CD4-positive, alpha-beta T cell treated with Interleukin-6 at 100 ng/mL for 8 hours (primary cell): ENCODE measurements at regions not wholly inside any gene's neighbourhood (a gene's known extent, or its start where the extent isn't known, plus 50 kb on each side); places are given as distances from the start of the nearest gene placed in this dataset.
A peak's percentile ranks its signal among the peaks of the same experiment; 100 is the strongest.

Experiments
- DNase-seq: peaks from one replicate; pipeline ENCODE4 v3.0.0-alpha.2; 2020; ENCODE audit warnings: mixed read lengths, low spot score

GRCh38 chr13:88601949-88602348, 930.8 kb downstream of the SLITRK5 start:
- no peak for DNase-seq

GRCh38 chr13:88602786-88603777, 931.9 kb downstream of the SLITRK5 start:
- DNase-seq = no peak

GRCh38 chr13:88617176-88617575, 946.0 kb downstream of the SLITRK5 start:
- DNase-seq = no peak

- DNase-seq = peak; percentile 1
These were observed 951.3 kb downstream of the SLITRK5 start for GRCh38 chr13:88622362-88622973.

DNA sequence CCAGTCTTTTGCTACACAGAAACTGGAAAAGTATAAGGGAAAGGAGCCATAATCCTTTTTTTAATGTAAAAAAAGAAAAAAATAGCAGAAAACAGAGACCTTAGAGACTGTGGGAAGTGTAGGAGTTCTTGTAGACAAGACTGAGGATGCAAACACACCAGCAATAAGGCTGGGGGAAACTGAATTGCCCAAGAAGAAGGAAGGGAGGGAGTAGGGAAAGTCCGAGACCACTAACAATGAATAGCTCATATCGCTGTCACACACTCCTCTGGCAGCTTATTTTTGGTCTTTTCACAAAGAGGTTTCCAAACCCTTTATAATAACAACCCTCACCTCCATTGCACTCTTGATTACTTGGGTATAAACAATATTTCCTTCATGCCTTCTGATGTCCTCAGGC, 952.0 kb downstream of the SLITRK5 start:
- no peak for DNase-seq

GRCh38 chr13:88627071-88627470, 955.9 kb downstream of the SLITRK5 start:
- no peak for DNase-seq

GRCh38 chr13:88628882-88629281, 957.7 kb downstream of the SLITRK5 start:
- DNase-seq = no peak

- no peak for DNase-seq
These were observed 966.8 kb downstream of the SLITRK5 start for GRCh38 chr13:88637935-88638334.

GRCh38 chr13:88643233-88643632, 972.1 kb downstream of the SLITRK5 start:
- DNase-seq = no peak

DNA sequence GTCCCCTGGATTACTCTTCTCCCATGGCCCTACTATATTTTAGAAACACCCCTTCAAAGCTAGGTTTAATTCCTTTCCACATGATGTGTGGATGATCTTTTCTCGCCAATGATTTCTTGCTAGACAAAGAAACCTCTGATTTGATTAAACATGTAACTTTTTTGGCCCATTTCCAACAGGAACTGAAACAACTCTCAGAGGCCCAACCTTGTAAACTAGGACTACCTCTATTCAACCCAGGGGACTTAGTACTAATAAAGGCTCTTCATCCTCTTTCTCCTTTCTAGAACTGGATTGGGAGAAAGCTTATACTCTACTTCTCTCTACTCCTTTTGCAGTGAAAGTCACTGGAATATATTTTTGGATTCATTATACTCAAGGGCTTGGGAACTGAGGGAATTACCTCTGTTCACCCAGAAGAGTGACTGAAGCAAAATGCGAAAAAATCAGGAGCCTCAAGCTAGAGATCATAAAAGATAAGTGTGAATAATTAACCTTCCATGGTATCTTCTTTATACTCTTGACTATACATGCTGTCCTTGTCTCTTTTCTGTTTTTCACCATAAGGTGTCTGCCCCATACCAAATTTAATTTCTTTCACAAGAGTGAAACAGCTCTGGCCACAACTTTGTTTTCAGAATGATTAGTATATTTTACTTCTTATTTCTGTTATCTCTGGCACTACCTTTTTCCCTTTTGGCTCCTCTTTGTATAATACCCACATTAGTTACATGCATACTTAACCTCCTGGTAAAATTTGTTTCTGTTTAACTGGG, 977.6 kb downstream of the SLITRK5 start:
- DNase-seq = no peak

DNA sequence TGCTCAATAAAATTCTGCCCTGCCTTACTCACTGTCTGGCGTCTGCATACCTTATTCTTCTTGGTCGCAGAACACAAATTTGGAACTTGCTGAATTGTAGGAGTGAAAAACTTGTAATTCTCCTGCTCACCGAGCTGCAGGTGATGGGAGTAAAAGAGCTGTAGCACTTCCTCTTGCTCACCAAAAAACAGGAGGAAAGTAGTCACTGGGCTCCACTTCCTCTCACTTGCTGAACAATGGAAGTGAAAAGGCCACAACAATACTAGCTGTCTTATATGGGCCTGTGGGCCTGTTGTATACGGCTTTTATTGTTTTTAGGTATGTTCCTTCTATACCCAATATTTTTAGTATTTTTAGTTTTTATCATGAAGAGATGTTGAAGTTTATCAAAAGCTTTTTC, 978.7 kb downstream of the SLITRK5 start:
- DNase-seq = no peak

- DNase-seq = no peak
These were observed 980.4 kb downstream of the SLITRK5 start for GRCh38 chr13:88651531-88651930.

DNA sequence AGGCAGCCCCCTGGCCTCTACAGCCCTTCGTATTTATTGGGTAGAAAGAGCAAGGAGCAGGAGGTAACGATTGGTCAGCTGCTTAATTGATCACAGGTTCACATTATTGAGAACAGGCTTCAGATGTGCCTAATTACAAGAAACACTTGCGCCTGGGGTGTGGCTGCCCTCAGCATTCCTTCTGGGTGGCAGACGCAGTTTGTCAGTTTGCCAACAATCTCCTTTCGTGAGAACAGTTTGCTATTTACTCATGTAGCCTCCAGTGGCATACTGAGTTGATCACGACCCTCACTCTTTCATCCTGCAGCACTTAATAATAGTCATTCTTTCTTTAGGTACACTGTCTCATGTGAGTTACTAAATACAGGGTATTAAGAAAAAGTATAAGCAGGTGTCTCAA, 985.6 kb downstream of the SLITRK5 start:
- DNase-seq = no peak

- no peak for DNase-seq
These were observed 999.3 kb downstream of the SLITRK5 start for GRCh38 chr13:88670509-88670908.

- DNase-seq = no peak
These were observed 1003.7 kb downstream of the SLITRK5 start for GRCh38 chr13:88674841-88675240.

DNA sequence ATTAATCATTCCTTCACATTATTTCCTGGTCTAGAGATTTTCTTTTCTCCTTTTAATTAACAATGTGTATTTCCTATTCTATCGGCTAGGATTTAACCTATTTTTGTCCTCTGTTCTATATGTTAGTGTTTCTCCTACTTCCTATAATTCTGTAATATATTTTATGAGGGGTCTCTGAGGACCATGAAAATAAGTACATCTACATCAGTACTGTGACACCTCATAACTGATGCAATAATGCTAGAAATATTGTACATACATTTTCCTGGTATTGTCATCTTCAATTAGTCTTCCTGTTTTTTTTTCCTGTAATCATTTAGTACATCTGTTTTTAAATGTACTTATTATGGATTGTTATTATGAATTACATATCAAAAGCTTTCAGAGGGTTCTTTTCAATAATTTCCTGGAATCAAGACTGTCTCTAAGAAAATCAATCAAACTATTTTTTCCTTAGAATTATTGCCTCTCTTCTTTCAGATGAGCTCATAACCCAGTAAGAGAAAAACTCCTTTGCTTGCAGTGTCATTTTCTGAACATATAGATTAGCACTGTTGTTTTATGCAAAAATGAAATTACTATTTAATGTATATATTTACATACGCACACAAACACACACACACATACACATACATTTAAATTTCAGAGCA, 1004.3 kb downstream of the SLITRK5 start:
- no peak for DNase-seq

- DNase-seq = no peak
These were observed 1004.8 kb downstream of the SLITRK5 start for GRCh38 chr13:88676016-88676415.

DNA sequence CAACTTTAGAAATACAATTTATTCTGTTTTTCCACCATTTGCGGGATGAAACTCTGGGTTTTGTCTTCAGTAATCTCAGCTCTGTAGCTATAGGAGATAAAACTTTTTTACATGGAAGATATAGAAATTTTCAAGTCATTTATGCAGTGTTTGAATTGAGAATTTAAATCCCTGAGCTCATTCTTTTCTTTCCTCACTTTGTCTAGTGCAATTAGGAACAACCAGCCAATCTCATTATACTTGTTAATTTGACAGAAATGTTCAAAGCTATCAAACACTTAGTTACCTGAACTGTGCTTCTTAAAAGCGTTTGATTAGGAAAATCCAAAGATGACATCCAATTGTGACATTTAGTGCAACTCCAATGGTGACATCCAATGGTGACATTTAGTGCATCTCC, 1014.3 kb downstream of the SLITRK5 start:
- no peak for DNase-seq

DNA sequence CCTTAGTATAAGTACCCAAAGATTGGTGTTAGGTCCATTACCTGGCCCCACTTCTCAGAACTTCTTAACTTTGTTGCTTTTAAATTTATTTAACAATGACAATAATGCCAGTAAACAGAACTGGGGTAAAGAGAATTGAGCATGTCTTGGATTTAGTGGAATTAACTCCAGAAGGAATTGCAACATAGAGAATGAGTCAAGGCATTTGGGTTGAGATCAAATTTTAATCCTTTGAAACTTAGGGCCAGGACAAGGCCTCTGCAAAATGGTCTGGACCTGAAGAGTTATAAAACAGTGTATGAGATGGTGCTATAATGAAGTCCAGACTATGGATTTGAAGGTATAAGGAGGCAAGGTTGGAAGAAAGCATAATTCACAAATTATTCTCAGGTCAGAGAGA, 1030.4 kb downstream of the SLITRK5 start:
- no peak for DNase-seq

DNA sequence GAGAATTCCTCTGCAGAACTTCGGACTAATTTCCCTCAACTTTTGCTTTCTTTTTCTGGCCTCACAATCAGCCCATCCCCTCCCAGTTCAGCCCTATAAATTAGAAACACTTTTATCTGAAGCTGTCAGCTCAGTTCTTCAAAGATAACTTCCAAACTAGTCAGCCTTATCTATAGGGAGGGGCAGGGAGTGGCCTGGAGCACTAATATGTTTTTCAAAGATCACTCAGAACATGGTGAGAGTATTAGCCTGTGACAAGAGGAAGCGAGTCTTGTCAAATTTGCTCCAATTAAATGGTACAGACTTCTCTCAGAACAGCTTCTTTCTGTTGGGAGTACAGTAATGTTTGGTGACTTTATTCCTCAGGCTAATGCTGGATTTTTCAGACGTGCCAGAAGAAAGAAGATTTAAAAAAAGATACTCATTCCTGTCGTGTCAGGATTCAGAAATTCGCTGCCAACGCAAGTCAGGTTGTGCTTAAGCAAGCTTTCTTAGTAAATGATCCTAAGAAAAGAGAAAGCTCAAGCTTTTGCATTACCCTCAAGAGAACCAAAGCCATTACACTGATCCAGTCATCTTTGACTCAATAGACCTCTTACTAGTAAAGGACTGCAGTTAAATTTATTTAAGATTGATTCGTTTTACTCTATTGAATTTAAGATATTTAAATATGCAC, 1033.6 kb downstream of the SLITRK5 start:
- no peak for DNase-seq

DNA sequence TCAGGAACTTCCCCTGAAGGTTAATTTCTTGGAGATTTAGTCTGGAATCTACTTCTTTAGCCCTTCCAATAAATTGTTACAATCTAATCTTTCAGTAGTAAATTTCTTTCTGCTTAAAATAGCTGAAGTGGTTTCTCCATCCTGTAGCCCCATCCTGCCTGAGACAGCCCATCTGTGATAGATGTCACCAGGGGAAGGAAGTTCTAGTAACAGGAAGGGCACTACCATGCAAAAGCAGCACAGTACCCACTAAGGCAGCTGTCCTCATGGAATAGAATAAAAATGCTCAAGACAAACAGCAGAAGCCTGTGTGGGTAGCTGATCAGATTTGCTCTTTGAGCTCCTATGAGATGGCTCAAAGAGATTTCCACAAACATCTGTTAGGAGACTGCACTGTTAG, 1036.5 kb downstream of the SLITRK5 start:
- DNase-seq = no peak

DNA sequence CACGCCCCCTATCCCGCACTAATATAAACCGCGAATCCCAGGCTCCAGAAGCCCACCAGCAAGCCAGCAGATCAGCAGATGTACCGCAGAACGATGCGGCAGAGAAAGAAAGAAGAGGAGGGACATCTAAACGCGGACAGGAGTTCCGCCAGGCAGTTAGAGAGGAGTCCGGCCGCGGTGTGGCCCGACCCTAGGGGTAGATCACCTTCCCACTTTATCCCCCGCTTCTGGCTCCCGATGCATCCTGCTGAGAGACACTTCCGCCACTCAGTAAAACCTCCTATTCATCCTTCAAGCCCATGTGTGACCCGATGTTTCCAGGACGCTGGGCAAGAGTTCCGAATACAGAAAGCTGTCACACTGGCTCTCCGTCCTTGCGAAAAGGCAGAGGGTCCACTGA, 1046.8 kb downstream of the SLITRK5 start:
- DNase-seq = no peak
